ENCODE measurements at regions not wholly inside any gene's neighbourhood (a gene's known extent, or its start where the extent isn't known, plus 50 kb on each side); places are given as distances from the start of the nearest gene placed in this dataset.
"Not testable (repeated sequence)": the region's sequence is repeated elsewhere in the genome, so short reads cannot be mapped to it uniquely, and the experiment has no call there.

- DNase-seq = no peak
Observed at GRCh38 chr17:22266231-22266630, 573.9 kb downstream of the KCNJ18 start.

GRCh38 chr17:22267019-22267418, 574.7 kb downstream of the KCNJ18 start:
- no peak for DNase-seq

- DNase-seq = no peak
Observed at GRCh38 chr17:22268214-22268911, 576.0 kb downstream of the KCNJ18 start.

GRCh38 chr17:22268912-22269220, 576.5 kb downstream of the KCNJ18 start:
- DNase-seq = no peak

GRCh38 chr17:22270381-22270780, 578.1 kb downstream of the KCNJ18 start:
- DNase-seq = no peak

GRCh38 chr17:22270809-22271208, 578.5 kb downstream of the KCNJ18 start:
- not testable (repeated sequence) for DNase-seq

- no peak for DNase-seq
Observed at GRCh38 chr17:22272363-22273146, 580.2 kb downstream of the KCNJ18 start.

GRCh38 chr17:22273308-22273707, 581.0 kb downstream of the KCNJ18 start:
- no peak for DNase-seq

GRCh38 chr17:22277595-22277994, 585.3 kb downstream of the KCNJ18 start:
- no peak for DNase-seq

GRCh38 chr17:22278302-22279275, 586.3 kb downstream of the KCNJ18 start:
- DNase-seq = no peak

GRCh38 chr17:22286337-22287041, 594.2 kb downstream of the KCNJ18 start:
- DNase-seq = no peak

- DNase-seq = not testable (repeated sequence)
Observed at GRCh38 chr17:22298484-22298951, 606.2 kb downstream of the KCNJ18 start.

- no peak for DNase-seq
Observed at GRCh38 chr17:22300177-22300576, 607.9 kb downstream of the KCNJ18 start.

- no peak for DNase-seq
Observed at GRCh38 chr17:22300731-22301352, 608.5 kb downstream of the KCNJ18 start.

- DNase-seq = no peak
Observed at GRCh38 chr17:22301353-22301745, 609.0 kb downstream of the KCNJ18 start.

GRCh38 chr17:22303096-22303495, 610.8 kb downstream of the KCNJ18 start:
- no peak for DNase-seq

GRCh38 chr17:22303865-22304264, 611.5 kb downstream of the KCNJ18 start:
- no peak for DNase-seq

- no peak for DNase-seq
Observed at GRCh38 chr17:22304667-22305303, 612.5 kb downstream of the KCNJ18 start.

GRCh38 chr17:22305356-22306071, 613.2 kb downstream of the KCNJ18 start:
- no peak for DNase-seq

GRCh38 chr17:22310292-22310691, 618.0 kb downstream of the KCNJ18 start:
- not testable (repeated sequence) for DNase-seq

All from suppressor macrophage (primary cell).